ENCODE measurements at regions not wholly inside any gene's neighbourhood (a gene's known extent, or its start where the extent isn't known, plus 50 kb on each side); places are given as distances from the start of the nearest gene placed in this dataset.
A peak's percentile ranks its signal among the peaks of the same experiment; 100 is the strongest.

DNA sequence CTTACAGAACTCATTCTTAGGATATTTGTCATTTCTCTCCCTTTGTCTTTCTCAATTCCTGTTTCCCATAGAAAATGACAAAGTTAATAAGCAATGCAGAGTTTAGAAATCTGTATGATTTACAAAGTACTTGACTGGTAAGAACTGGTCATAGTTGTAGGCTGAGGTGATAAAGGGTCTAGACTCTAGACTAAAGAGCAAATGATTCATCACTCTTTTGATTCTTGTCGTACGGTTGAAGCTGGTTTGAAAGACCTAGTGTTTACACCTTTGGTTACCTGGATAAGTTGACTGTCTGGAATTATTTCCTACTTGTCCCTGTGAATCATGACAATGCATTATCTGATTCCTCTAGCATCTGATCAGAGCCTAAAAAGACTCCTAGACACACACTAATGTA is 58.9 kb upstream of the TP63 start:
- Mint-ChIP-seq H3K9me3 (ENCODE audit: low read depth) (no peaks in the 10 kb centered on the region), H3K27ac (peak overlapping the region; percentile 17), H3K4me3 (no peak overlapping the region), H3K4me1 (ENCODE audit: low read depth) (peaks cover 25% of the 10 kb centered on the region), H3K27me3 (no peaks in the 10 kb centered on the region), H3K36me3 (no peaks in the 10 kb centered on the region)

DNA sequence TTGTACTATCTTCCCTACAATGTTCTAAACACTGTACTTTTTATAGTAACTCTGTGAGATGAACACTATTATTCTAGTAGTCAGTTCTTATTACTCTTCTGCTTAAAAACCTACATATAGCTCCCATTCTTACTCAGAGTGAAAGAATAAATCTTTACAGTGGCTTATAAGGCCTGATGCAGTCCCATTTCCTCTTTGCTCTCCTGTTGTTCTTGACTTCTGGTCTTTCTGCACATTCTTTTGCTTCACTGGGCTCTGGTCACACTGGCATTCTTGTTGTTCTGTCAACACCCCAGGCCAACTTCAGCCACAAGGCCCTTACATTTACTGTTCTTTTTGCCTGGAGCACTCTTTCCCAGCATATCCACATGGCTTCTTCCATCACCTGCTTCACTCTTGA is 58.2 kb upstream of the TP63 start:
- Mint-ChIP-seq H3K4me1 (ENCODE audit: low read depth) (peaks cover 28% of the 10 kb centered on the region), H3K4me3 (no peak overlapping the region), H3K36me3 (no peaks in the 10 kb centered on the region), H3K9me3 (ENCODE audit: low read depth) (no peaks in the 10 kb centered on the region), H3K27ac (no peak overlapping the region), H3K27me3 (no peaks in the 10 kb centered on the region)

DNA sequence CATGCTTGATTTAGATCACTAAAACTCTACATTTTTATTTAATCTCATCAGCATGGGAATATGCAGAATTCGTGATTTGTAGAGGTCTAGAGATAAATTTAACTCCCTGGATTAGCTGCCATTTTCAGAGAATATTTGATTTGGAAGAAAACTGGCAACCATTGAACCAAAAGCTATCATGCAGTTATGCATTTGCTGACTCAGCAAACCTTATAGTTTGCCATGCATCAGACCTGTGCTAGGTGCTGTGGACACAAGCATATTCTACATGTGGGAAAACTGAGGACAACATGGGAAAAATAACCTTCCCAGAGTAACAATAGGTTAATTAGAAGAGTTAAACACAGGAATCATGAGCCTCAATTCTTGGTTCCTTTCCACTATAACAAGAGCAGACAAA is 54.7 kb upstream of the TP63 start:
- no peaks in the 10 kb centered on the region for H3K36me3 Mint-ChIP-seq
- peaks cover 21% of the 10 kb centered on the region for H3K4me1 Mint-ChIP-seq (ENCODE audit: low read depth)
- H3K4me3 Mint-ChIP-seq: no peak overlapping the region
- no peaks in the 10 kb centered on the region for H3K27me3 Mint-ChIP-seq
- no peaks in the 10 kb centered on the region for H3K9me3 Mint-ChIP-seq (ENCODE audit: low read depth)
- H3K27ac Mint-ChIP-seq: peak overlapping the region; percentile 50

- no peaks in the 10 kb centered on the region for H3K27me3 Mint-ChIP-seq
- H3K9me3 Mint-ChIP-seq (ENCODE audit: low read depth): no peaks in the 10 kb centered on the region
- H3K27ac Mint-ChIP-seq: peak overlapping the region; percentile 50
- H3K36me3 Mint-ChIP-seq: no peaks in the 10 kb centered on the region
- no peak overlapping the region for H3K4me3 Mint-ChIP-seq
- H3K4me1 Mint-ChIP-seq (ENCODE audit: low read depth): peaks cover 17% of the 10 kb centered on the region
Measured at GRCh38 chr3:189577050-189577951, 53.9 kb upstream of the TP63 start.

- Mint-ChIP-seq H3K4me1 (ENCODE audit: low read depth) (peaks cover 12% of the 10 kb centered on the region), H3K36me3 (no peaks in the 10 kb centered on the region), H3K4me3 (no peak overlapping the region), H3K27me3 (peaks cover 1% of the 10 kb centered on the region), H3K9me3 (ENCODE audit: low read depth) (no peaks in the 10 kb centered on the region), H3K27ac (no peak overlapping the region)
Measured at GRCh38 chr3:189580190-189580589, 51.0 kb upstream of the TP63 start.

Data from activated naive CD8-positive, alpha-beta T cell (primary cell).